ENCODE measurements at regions not wholly inside any gene's neighbourhood (a gene's known extent, or its start where the extent isn't known, plus 50 kb on each side); places are given as distances from the start of the nearest gene placed in this dataset.

- peak in 1 of 2 experiments; percentile 7 for DNase-seq
These were observed 493.8 kb upstream of the CHRM3 start for GRCh38 chr1:238892612-238893011.

GRCh38 chr1:238861342-238862066 is 524.9 kb upstream of the CHRM3 start:
- no peak for DNase-seq

- DNase-seq = no peak
These were observed 552.4 kb upstream of the CHRM3 start for GRCh38 chr1:238833919-238834318.

GRCh38 chr1:238832106-238832505 is 554.3 kb upstream of the CHRM3 start:
- no peak for DNase-seq

- DNase-seq = no peak
These were observed 556.2 kb upstream of the CHRM3 start for GRCh38 chr1:238830036-238830611.

GRCh38 chr1:238826891-238827290 is 559.5 kb upstream of the CHRM3 start:
- no peak for DNase-seq

- no peak for DNase-seq
These were observed 563.0 kb upstream of the CHRM3 start for GRCh38 chr1:238823416-238823815.

- DNase-seq = no peak
These were observed 575.0 kb upstream of the CHRM3 start for GRCh38 chr1:238811211-238811879.

GRCh38 chr1:238790882-238791281 is 595.5 kb upstream of the CHRM3 start:
- DNase-seq = no peak

- no peak for DNase-seq
These were observed 596.3 kb upstream of the CHRM3 start for GRCh38 chr1:238789916-238790667.

GRCh38 chr1:238787471-238787870 is 598.9 kb upstream of the CHRM3 start:
- no peak for DNase-seq

- no peak for DNase-seq
These were observed 602.7 kb upstream of the CHRM3 start for GRCh38 chr1:238783633-238784032.

- DNase-seq = no peak
These were observed 606.7 kb upstream of the CHRM3 start for GRCh38 chr1:238779716-238780115.

GRCh38 chr1:238778113-238778512 is 608.3 kb upstream of the CHRM3 start:
- no peak for DNase-seq

- no peak for DNase-seq
These were observed 608.8 kb upstream of the CHRM3 start for GRCh38 chr1:238777551-238777950.

GRCh38 chr1:238776126-238776525 is 610.2 kb upstream of the CHRM3 start:
- no peak for DNase-seq

- DNase-seq = no peak
These were observed 614.0 kb upstream of the CHRM3 start for GRCh38 chr1:238772322-238772721.

- DNase-seq = no peak
These were observed 619.0 kb upstream of the CHRM3 start for GRCh38 chr1:238767321-238767720.

- DNase-seq = no peak
These were observed 621.6 kb upstream of the CHRM3 start for GRCh38 chr1:238764779-238765178.

GRCh38 chr1:238753252-238753651 is 633.1 kb upstream of the CHRM3 start:
- DNase-seq = no peak

GRCh38 chr1:238752327-238752726 is 634.0 kb upstream of the CHRM3 start:
- no peak for DNase-seq

- DNase-seq = no peak
These were observed 641.3 kb upstream of the CHRM3 start for GRCh38 chr1:238745069-238745468.

- no peak for DNase-seq
These were observed 647.5 kb upstream of the CHRM3 start for GRCh38 chr1:238738892-238739291.

- DNase-seq = no peak
These were observed 658.7 kb upstream of the CHRM3 start for GRCh38 chr1:238727670-238728069.
